K562 (cell line): ENCODE measurements at regions not wholly inside any gene's neighbourhood (a gene's known extent, or its start where the extent isn't known, plus 50 kb on each side); places are given as distances from the start of the nearest gene placed in this dataset.

Experiments
- ATAC-seq: fragments of 200-7000 bp; cut with Tn5 transposase; 3 replicates; pipeline ENCODE4 v1.9.1; 2020; ENCODE audit warnings: moderate library complexity
- BruUV-seq: library from RNA; stranded (reverse); fragments of 400-500 nt; replicated peaks from 2 replicates; lab custom pipeline; 2021; lab: Mats Ljungman, UMichigan
- CTCF ChIA-PET: fragments of 300-600 bp; formaldehyde crosslinking; extraction: SDS; loops from one replicate; lab custom pipeline; 2021; ENCODE audit warnings: low intra/inter-chr PET ratio; lab: Yijun Ruan, JAX
- POLR2A ChIA-PET: fragments of 300-600, 350-650 bp; sonication (Branson Sonifier 250); formaldehyde crosslinking; extraction: SDS; loops from one replicate; lab custom pipeline; 2021; ENCODE audit warnings: antibody characterized with exemption, inconsistent platforms; lab: Yijun Ruan, JAX
- DNase-seq, 4 experiments: peaks; one replicate each; pipeline versions ENCODE4 v3.0.0 to v3.0.0-alpha.2; 2011 to 2018; ENCODE audit warnings: low spot score in 3 of 4, mixed read lengths in 3 of 4; ENCODE audit errors: extremely low read depth in 1 of 4
- FAIRE-seq: peaks from 2 replicates; lab custom pipeline; 2011; peaks lifted over from hg19 to GRCh38; lab: Jason Lieb, UNC
- H2AFZ ChIP-seq: 2 replicates; pipeline ENCODE4 v1.6.0; 2011; ENCODE audit warnings: low read depth, low read length, control low read depth, inconsistent platforms
- H3K27ac ChIP-seq: fragments of 200-600 bp; 3 replicates; pipeline ENCODE4 v1.8.0; 2011; ENCODE audit warnings: low read depth, mild to moderate bottlenecking, control low read depth, inconsistent platforms, low read length, moderate library complexity, mixed read lengths; ENCODE audit errors: extremely low read depth
- H3K27me3 ChIP-seq, 2 experiments: fragments of 300-600 bp in 1 of 2; 2 replicates in 1 of 2; 3 replicates in 1 of 2; pipeline versions ENCODE4 v1.6.0 to v1.8.0; 2011; ENCODE audit warnings: inconsistent platforms in 2 of 2, low read length in 2 of 2, mild to moderate bottlenecking in 1 of 2, mixed read lengths in 1 of 2, moderate library complexity in 1 of 2; ENCODE audit not compliant: control insufficient read depth in 2 of 2, insufficient read depth in 2 of 2
- H3K36me3 ChIP-seq: fragments of 300-600 bp; 3 replicates; pipeline ENCODE4 v1.8.0; 2011; ENCODE audit warnings: mild to moderate bottlenecking, low read length, inconsistent platforms; ENCODE audit not compliant: control insufficient read depth, insufficient read depth
- H3K4me1 ChIP-seq, 2 experiments: fragments of 200-600 bp in 1 of 2; replicated peaks in 1 of 2; 2 replicates in 1 of 2; 3 replicates in 1 of 2; pipeline versions ENCODE4 v1.5.1 to v1.8.0; 2011; ENCODE audit warnings: inconsistent platforms in 2 of 2, low read length in 2 of 2, mild to moderate bottlenecking in 1 of 2, mixed read lengths in 1 of 2, moderate library complexity in 1 of 2; ENCODE audit not compliant: control insufficient read depth in 2 of 2, insufficient read depth in 2 of 2
- H3K4me2 ChIP-seq: 2 replicates; pipeline ENCODE4 v1.6.1; 2011; ENCODE audit warnings: low read length, control low read depth, inconsistent platforms, mixed read lengths; ENCODE audit not compliant: insufficient read depth
- H3K4me3 ChIP-seq: fragments of 200-600 bp; sonication (generic), shearing (Covaris generic); 2 replicates; pipeline ENCODE4 v1.5.1; 2016; ENCODE audit warnings: control low read depth, inconsistent platforms
- H3K79me2 ChIP-seq: fragments of 200-600 bp; 3 replicates; pipeline ENCODE4 v1.8.0; 2011; ENCODE audit warnings: low read length, inconsistent platforms; ENCODE audit not compliant: control insufficient read depth, insufficient read depth
- H3K9ac ChIP-seq, 2 experiments: 2 replicates each; pipeline versions ENCODE4 v1.6.0 to v1.6.1; 2011; ENCODE audit warnings: low read depth in 2 of 2, low read length in 2 of 2, control low read depth in 1 of 2, inconsistent platforms in 1 of 2, mild to moderate bottlenecking in 1 of 2, mixed read lengths in 1 of 2; ENCODE audit not compliant: insufficient read depth in 1 of 2
- H3K9me1 ChIP-seq: one replicate; pipeline ENCODE4 v1.6.0; 2011; ENCODE audit warnings: inconsistent platforms, mild to moderate bottlenecking, low read length, moderate library complexity; ENCODE audit not compliant: control insufficient read depth, insufficient read depth
- H3K9me3 ChIP-seq: replicated peaks from 2 replicates; pipeline ENCODE4 v1.5.1; 2011; ENCODE audit warnings: low read depth, low read length, inconsistent platforms; ENCODE audit not compliant: control insufficient read depth, insufficient read depth
- H4K20me1 ChIP-seq: replicated peaks from 2 replicates; pipeline ENCODE4 v1.6.1; 2011; ENCODE audit warnings: low read length, inconsistent platforms, mixed read lengths; ENCODE audit not compliant: control insufficient read depth, insufficient read depth
- BRD9 ChIP-seq: fragments of 450-650 bp; IDR thresholded peaks from 2 replicates; pipeline ENCODE4 v1.6.1; 2018; ENCODE audit warnings: low read depth; ENCODE audit not compliant: partially characterized antibody
- HNRNPH1 ChIP-seq: fragments of 200-400 bp; formaldehyde crosslinking; optimal IDR thresholded peaks from 2 replicates; pipeline ENCODE3; 2017; ENCODE audit warnings: low read depth, mild to moderate bottlenecking, low read length, moderate library complexity
- MEIS2 ChIP-seq: fragments of 450-650 bp; IDR thresholded peaks from 2 replicates; pipeline ENCODE4 v1.6.1; 2014; ENCODE audit warnings: mild to moderate bottlenecking; ENCODE audit not compliant: partially characterized antibody
- ZBTB7A ChIP-seq: IDR thresholded peaks from 2 replicates; pipeline ENCODE4 v1.6.1; 2011; ENCODE audit warnings: low read depth, mild to moderate bottlenecking, low read length, moderate library complexity, borderline replicate concordance; ENCODE audit not compliant: control insufficient read depth
- WGBS: fragments of 100-300 bp; shearing (Covaris generic); methylation state at CpG from one replicate; pipeline ENCODE4 v1.1.6; 2016; ENCODE audit warnings: low coverage, mixed read lengths; ENCODE audit not compliant: insufficient coverage; ENCODE audit errors: missing lambda C conversion rate; 5-methylcytosine and 5-hydroxymethylcytosine counted together
- in situ Hi-C: fragments of 300-500 bp; cut with MboI; formaldehyde crosslinking; loops from 4 replicates; pipeline ENCODE4 v1.15.0; 2018; ENCODE audit warnings: inconsistent platforms, mixed read lengths
- intact Hi-C: fragments of 100-400 bp; cut with micrococcal nuclease; formaldehyde crosslinking; loops from 2 replicates; pipeline ENCODE4 v1.14.2; 2022
- TF ChIP-seq, protein P1 (sequence below): fragments of 250-450 bp; sonication (Bioruptor Pico); IDR thresholded peaks from 2 replicates; pipeline ENCODE4 v1.8.0; 2022; ENCODE audit warnings: inconsistent platforms
- TF ChIP-seq, protein P2 (sequence below): sonication (generic); IDR thresholded peaks from 2 replicates; pipeline ENCODE4 v1.6.1; 2016

DNA sequence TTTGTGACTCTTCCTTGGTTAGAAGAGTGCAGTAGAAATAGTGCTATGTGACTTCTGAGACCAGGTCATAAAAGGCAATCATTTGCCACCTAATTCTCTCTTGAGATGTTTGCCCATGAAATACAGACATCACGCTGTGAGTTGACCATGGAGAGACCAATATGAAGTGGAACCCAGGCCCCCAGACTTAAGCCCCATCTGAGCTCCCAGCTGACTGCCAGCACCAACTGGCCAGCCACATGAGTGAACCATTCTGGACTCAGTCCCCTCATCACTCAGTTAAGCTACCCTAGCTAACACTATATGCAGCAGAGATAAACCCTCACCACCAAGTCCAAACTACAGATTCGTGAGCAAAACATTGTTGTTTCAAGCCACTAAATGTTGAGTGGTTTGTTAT, 60.7 kb upstream of the NIPBL start:
- no peak overlapping the region for H3K4me3 ChIP-seq
- in situ Hi-C loops (no loop called here), intact Hi-C loops (no loop called here)
- no peak overlapping the region for H3K27ac ChIP-seq
- peak; percentile 45; the same call in 2 of the 3 replicates for ATAC-seq
- peak in 1 of 4 experiments; percentile 8 for DNase-seq
- H3K9ac ChIP-seq, result no peak overlapping the region
- H3K4me2 ChIP-seq, result no peak overlapping the region
- no peaks in the 10 kb centered on the region for H3K9me3 ChIP-seq
- H2AFZ ChIP-seq, result no peak overlapping the region
- no peaks in the 10 kb centered on the region for H3K79me2 ChIP-seq
- H3K36me3 ChIP-seq, result no peaks in the 10 kb centered on the region
- POLR2A ChIA-PET, result interaction anchor here (0.9 to 1.3 kb wide), 2 partner anchors 10 to 72 kb away, joined by 3 to 5 read pairs; no protein-coding TSS in a partner anchor
- no peaks in the 10 kb centered on the region for H3K27me3 ChIP-seq
- FAIRE-seq, result no peak
- BruUV-seq, result no TSS peak
- 16% methylated on average over 2 of the region's 2 CpGs for WGBS
- CTCF ChIA-PET, result no interaction called here
- no peaks in the 10 kb centered on the region; a peak in 1 of 5 replicates for H3K4me1 ChIP-seq
- no peaks in the 10 kb centered on the region for H4K20me1 ChIP-seq
- H3K9me1 ChIP-seq, result no peaks in the 10 kb centered on the region
- TF ChIP-seq, protein P1, sequence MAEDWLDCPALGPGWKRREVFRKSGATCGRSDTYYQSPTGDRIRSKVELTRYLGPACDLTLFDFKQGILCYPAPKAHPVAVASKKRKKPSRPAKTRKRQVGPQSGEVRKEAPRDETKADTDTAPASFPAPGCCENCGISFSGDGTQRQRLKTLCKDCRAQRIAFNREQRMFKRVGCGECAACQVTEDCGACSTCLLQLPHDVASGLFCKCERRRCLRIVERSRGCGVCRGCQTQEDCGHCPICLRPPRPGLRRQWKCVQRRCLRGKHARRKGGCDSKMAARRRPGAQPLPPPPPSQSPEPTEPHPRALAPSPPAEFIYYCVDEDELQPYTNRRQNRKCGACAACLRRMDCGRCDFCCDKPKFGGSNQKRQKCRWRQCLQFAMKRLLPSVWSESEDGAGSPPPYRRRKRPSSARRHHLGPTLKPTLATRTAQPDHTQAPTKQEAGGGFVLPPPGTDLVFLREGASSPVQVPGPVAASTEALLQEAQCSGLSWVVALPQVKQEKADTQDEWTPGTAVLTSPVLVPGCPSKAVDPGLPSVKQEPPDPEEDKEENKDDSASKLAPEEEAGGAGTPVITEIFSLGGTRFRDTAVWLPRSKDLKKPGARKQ (CRISPR knock-in tag), result no peak
- TF ChIP-seq BRD9 (no peak), MEIS2 (peak; percentile 22), HNRNPH1 (no peak), ZBTB7A (no peak)
- TF ChIP-seq, protein P2, sequence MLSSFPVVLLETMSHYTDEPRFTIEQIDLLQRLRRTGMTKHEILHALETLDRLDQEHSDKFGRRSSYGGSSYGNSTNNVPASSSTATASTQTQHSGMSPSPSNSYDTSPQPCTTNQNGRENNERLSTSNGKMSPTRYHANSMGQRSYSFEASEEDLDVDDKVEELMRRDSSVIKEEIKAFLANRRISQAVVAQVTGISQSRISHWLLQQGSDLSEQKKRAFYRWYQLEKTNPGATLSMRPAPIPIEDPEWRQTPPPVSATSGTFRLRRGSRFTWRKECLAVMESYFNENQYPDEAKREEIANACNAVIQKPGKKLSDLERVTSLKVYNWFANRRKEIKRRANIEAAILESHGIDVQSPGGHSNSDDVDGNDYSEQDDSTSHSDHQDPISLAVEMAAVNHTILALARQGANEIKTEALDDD, result peak; percentile 87
